ENCODE measurements at regions not wholly inside any gene's neighbourhood (a gene's known extent, or its start where the extent isn't known, plus 50 kb on each side); places are given as distances from the start of the nearest gene placed in this dataset.

- no peak for DNase-seq
These were observed 586.3 kb upstream of the LMCD1 start for GRCh38 chr3:7915356-7915755.

GRCh38 chr3:7917443-7918151 lies 584.0 kb upstream of the LMCD1 start:
- DNase-seq: no peak

- no peak for DNase-seq
These were observed 581.4 kb upstream of the LMCD1 start for GRCh38 chr3:7920211-7920610.

GRCh38 chr3:7924228-7924627 lies 577.4 kb upstream of the LMCD1 start:
- DNase-seq: no peak

GRCh38 chr3:7927015-7927414 lies 574.6 kb upstream of the LMCD1 start:
- no peak for DNase-seq

GRCh38 chr3:7927864-7928263 lies 573.8 kb upstream of the LMCD1 start:
- DNase-seq: no peak

GRCh38 chr3:7929319-7929889 lies 572.2 kb upstream of the LMCD1 start:
- DNase-seq: no peak

GRCh38 chr3:7934362-7934761 lies 567.3 kb upstream of the LMCD1 start:
- no peak for DNase-seq

- DNase-seq: no peak
These were observed 553.7 kb upstream of the LMCD1 start for GRCh38 chr3:7947930-7948329.

GRCh38 chr3:7950890-7951289 lies 550.7 kb upstream of the LMCD1 start:
- no peak for DNase-seq

GRCh38 chr3:7953449-7954014 lies 548.1 kb upstream of the LMCD1 start:
- DNase-seq: no peak

- DNase-seq: no peak
These were observed 544.6 kb upstream of the LMCD1 start for GRCh38 chr3:7957024-7957423.

GRCh38 chr3:7959094-7959493 lies 542.5 kb upstream of the LMCD1 start:
- no peak for DNase-seq

GRCh38 chr3:7960601-7961000 lies 541.0 kb upstream of the LMCD1 start:
- no peak for DNase-seq

GRCh38 chr3:7962301-7962700 lies 539.3 kb upstream of the LMCD1 start:
- DNase-seq: no peak

- DNase-seq: no peak
These were observed 536.7 kb upstream of the LMCD1 start for GRCh38 chr3:7964899-7965298.

- no peak for DNase-seq
These were observed 528.6 kb upstream of the LMCD1 start for GRCh38 chr3:7973006-7973405.

GRCh38 chr3:7977245-7978086 lies 524.2 kb upstream of the LMCD1 start:
- no peak for DNase-seq

GRCh38 chr3:7978087-7978422 lies 523.6 kb upstream of the LMCD1 start:
- no peak for DNase-seq

GRCh38 chr3:7982126-7982525 lies 519.5 kb upstream of the LMCD1 start:
- no peak for DNase-seq

- no peak for DNase-seq
These were observed 502.2 kb upstream of the LMCD1 start for GRCh38 chr3:7999384-7999783.

- DNase-seq: no peak
These were observed 500.3 kb upstream of the LMCD1 start for GRCh38 chr3:8001307-8001706.

- no peak for DNase-seq
These were observed 499.9 kb upstream of the LMCD1 start for GRCh38 chr3:8001712-8002111.

GRCh38 chr3:8011902-8012301 lies 489.7 kb upstream of the LMCD1 start:
- no peak for DNase-seq

Measured in KG1 (cell line).